ENCODE measurements at regions not wholly inside any gene's neighbourhood (a gene's known extent, or its start where the extent isn't known, plus 50 kb on each side); places are given as distances from the start of the nearest gene placed in this dataset.

GRCh38 chr2:120574620-120575019, 161.0 kb upstream of the GLI2 start:
- peaks cover 7% of the 10 kb centered on the region for H3K36me3 Mint-ChIP-seq (ENCODE audit: low read depth, unreplicated experiment)
- H2AFZ ChIP-seq (ENCODE audit: low read depth, low read length): no peak overlapping the region
- peaks cover 38% of the 10 kb centered on the region for H3K27me3 ChIP-seq (ENCODE audit: insufficient read depth, low read length)
- no peak for FAIRE-seq
- no peaks in the 10 kb centered on the region for H3K9me3 Mint-ChIP-seq (ENCODE audit: unreplicated experiment)
- H3K27ac Mint-ChIP-seq (ENCODE audit: unreplicated experiment): no peak overlapping the region
- no peaks in the 10 kb centered on the region for H3K36me3 ChIP-seq (ENCODE audit: insufficient read depth, low read length)
- H3K9me3 ChIP-seq (ENCODE audit: insufficient read depth, low read depth, low read length): no peaks in the 10 kb centered on the region
- no peak overlapping the region for H3K4me3 Mint-ChIP-seq (ENCODE audit: unreplicated experiment)
- peaks cover 5% of the 10 kb centered on the region for H3K4me1 Mint-ChIP-seq (ENCODE audit: low read depth, unreplicated experiment)
- H3K4me2 ChIP-seq (ENCODE audit: low read length): no peak overlapping the region
- TF ChIP-seq EZH2 (IDR thresholded peaks at IDR 0.05; ENCODE audit: insufficient read depth, low read length): no peak
- TF ChIP-seq CTCF (IDR thresholded peaks at IDR 0.05; ENCODE audit: insufficient read depth, low read depth, low read length): no peak
- H3K27ac ChIP-seq (ENCODE audit: low read depth, low read length): no peak overlapping the region
- no peaks in the 10 kb centered on the region for H4K20me1 ChIP-seq (ENCODE audit: insufficient read depth, low read length)
- H3K9ac ChIP-seq (ENCODE audit: low read length): no peak overlapping the region
- no peak for DNase-seq (ENCODE audit: low read depth)
- H3K4me1 ChIP-seq (ENCODE audit: insufficient read depth, low read length): no peaks in the 10 kb centered on the region
- no peak overlapping the region for H3K4me3 ChIP-seq (ENCODE audit: insufficient read depth, low read depth, low read length)
- peaks cover 88% of the 10 kb centered on the region for H3K27me3 Mint-ChIP-seq (ENCODE audit: low read depth, unreplicated experiment)
- H3K79me2 ChIP-seq (ENCODE audit: insufficient read depth, low read length): no peaks in the 10 kb centered on the region

DNA sequence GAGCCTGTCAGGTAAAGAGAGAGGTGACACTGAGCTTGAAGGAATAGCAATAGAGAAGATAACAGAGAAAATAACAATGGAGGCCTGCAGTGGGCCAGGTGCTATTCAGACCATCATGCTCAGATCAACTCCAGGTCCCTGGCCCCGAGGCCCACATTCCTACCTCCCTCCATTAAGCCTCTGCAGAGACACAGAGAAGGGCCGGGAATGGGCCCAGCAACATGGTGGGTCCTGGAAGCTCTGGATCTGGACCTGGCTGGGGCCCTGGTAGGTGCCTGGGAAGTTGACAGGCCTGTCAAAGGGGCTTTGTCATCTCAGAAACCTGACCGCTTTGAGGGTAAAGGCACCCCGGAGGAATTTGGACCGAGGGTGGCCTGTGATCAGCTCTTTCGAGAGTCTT, 159.7 kb upstream of the GLI2 start:
- Mint-ChIP-seq H3K4me3 (ENCODE audit: unreplicated experiment) (no peak overlapping the region), H3K27ac (ENCODE audit: unreplicated experiment) (no peak overlapping the region), H3K4me1 (ENCODE audit: low read depth, unreplicated experiment) (peaks cover 5% of the 10 kb centered on the region), H3K27me3 (ENCODE audit: low read depth, unreplicated experiment) (peaks cover 88% of the 10 kb centered on the region), H3K36me3 (ENCODE audit: low read depth, unreplicated experiment) (peaks cover 7% of the 10 kb centered on the region), H3K9me3 (ENCODE audit: unreplicated experiment) (no peaks in the 10 kb centered on the region)
- DNase-seq (ENCODE audit: low read depth): no peak
- H3K9ac ChIP-seq (ENCODE audit: low read length): no peak overlapping the region
- FAIRE-seq: no peak
- H3K4me2 ChIP-seq (ENCODE audit: low read length): no peak overlapping the region
- TF ChIP-seq EZH2 (IDR thresholded peaks at IDR 0.05; ENCODE audit: insufficient read depth, low read length) (no peak), CTCF (IDR thresholded peaks at IDR 0.05; ENCODE audit: insufficient read depth, low read depth, low read length) (no peak)
- H3K27ac ChIP-seq (ENCODE audit: low read depth, low read length): no peak overlapping the region
- no peak overlapping the region for H2AFZ ChIP-seq (ENCODE audit: low read depth, low read length)
- H3K27me3 ChIP-seq (ENCODE audit: insufficient read depth, low read length): peaks cover 45% of the 10 kb centered on the region
- no peaks in the 10 kb centered on the region for H3K4me1 ChIP-seq (ENCODE audit: insufficient read depth, low read length)
- H3K36me3 ChIP-seq (ENCODE audit: insufficient read depth, low read length): no peaks in the 10 kb centered on the region
- H3K79me2 ChIP-seq (ENCODE audit: insufficient read depth, low read length): no peaks in the 10 kb centered on the region
- H3K4me3 ChIP-seq (ENCODE audit: insufficient read depth, low read depth, low read length): no peak overlapping the region
- H4K20me1 ChIP-seq (ENCODE audit: insufficient read depth, low read length): no peaks in the 10 kb centered on the region
- no peaks in the 10 kb centered on the region for H3K9me3 ChIP-seq (ENCODE audit: insufficient read depth, low read depth, low read length)

GRCh38 chr2:120576509-120577474, 158.9 kb upstream of the GLI2 start:
- Histone ChIP-seq H3K4me2 (ENCODE audit: low read length) (peak overlapping the region; percentile 81), H3K4me3 (ENCODE audit: insufficient read depth, low read depth, low read length) (peak overlapping the region; percentile 34), H3K27ac (ENCODE audit: low read depth, low read length) (no peak overlapping the region), H3K9me3 (ENCODE audit: insufficient read depth, low read depth, low read length) (no peaks in the 10 kb centered on the region), H3K4me1 (ENCODE audit: insufficient read depth, low read length) (no peaks in the 10 kb centered on the region), H3K27me3 (ENCODE audit: insufficient read depth, low read length) (peaks cover 41% of the 10 kb centered on the region), H2AFZ (ENCODE audit: low read depth, low read length) (peak overlapping the region; percentile 58), H3K79me2 (ENCODE audit: insufficient read depth, low read length) (no peaks in the 10 kb centered on the region), H4K20me1 (ENCODE audit: insufficient read depth, low read length) (no peaks in the 10 kb centered on the region), H3K36me3 (ENCODE audit: insufficient read depth, low read length) (no peaks in the 10 kb centered on the region), H3K9ac (ENCODE audit: low read length) (peak overlapping the region; percentile 10)
- TF ChIP-seq EZH2 (IDR thresholded peaks at IDR 0.05; ENCODE audit: insufficient read depth, low read length): no peak
- TF ChIP-seq CTCF (IDR thresholded peaks at IDR 0.05; ENCODE audit: insufficient read depth, low read depth, low read length): no peak
- H3K27me3 Mint-ChIP-seq (ENCODE audit: low read depth, unreplicated experiment): peaks cover 89% of the 10 kb centered on the region
- H3K27ac Mint-ChIP-seq (ENCODE audit: unreplicated experiment): no peak overlapping the region
- DNase-seq (ENCODE audit: low read depth) (no peak), FAIRE-seq (no peak)
- no peak overlapping the region for H3K4me3 Mint-ChIP-seq (ENCODE audit: unreplicated experiment)
- peaks cover 5% of the 10 kb centered on the region for H3K4me1 Mint-ChIP-seq (ENCODE audit: low read depth, unreplicated experiment)
- no peaks in the 10 kb centered on the region for H3K9me3 Mint-ChIP-seq (ENCODE audit: unreplicated experiment)
- H3K36me3 Mint-ChIP-seq (ENCODE audit: low read depth, unreplicated experiment): peaks cover 7% of the 10 kb centered on the region

All from astrocyte (in vitro differentiated cells and primary cell).